H1 (cell line): ENCODE measurements at regions not wholly inside any gene's neighbourhood (a gene's known extent, or its start where the extent isn't known, plus 50 kb on each side); places are given as distances from the start of the nearest gene placed in this dataset.

Experiments used
- CTCF ChIA-PET: fragments of 300-600 bp; sonication (Branson Sonifier 250); formaldehyde crosslinking; loops from one replicate; lab custom pipeline; 2021; ENCODE audit not compliant: partially characterized antibody; lab: Charles Lee
- POLR2A ChIA-PET: fragments of 300-600 bp; sonication (Branson Sonifier 250); formaldehyde crosslinking; loops from one replicate; lab custom pipeline; 2021; ENCODE audit warnings: inconsistent platforms; ENCODE audit not compliant: partially characterized antibody; lab: Charles Lee
- DNase-seq, 2 experiments: peaks; one replicate each; pipeline versions ENCODE4 v3.0.0 to v3.0.0-alpha.2; 2010 to 2022; ENCODE audit warnings: low spot score in 2 of 2, low read depth in 1 of 2, mixed read lengths in 1 of 2
- FAIRE-seq: peaks from 2 replicates; lab custom pipeline; 2011; peaks lifted over from hg19 to GRCh38; lab: Jason Lieb, UNC
- H2AFZ ChIP-seq: 2 replicates; pipeline ENCODE4 v1.8.1; 2012; ENCODE audit warnings: low read length, inconsistent platforms
- H2AK5ac ChIP-seq: 2 replicates; pipeline ENCODE4 v1.6.1; 2013; ENCODE audit warnings: low read depth, low read length
- H2BK120ac ChIP-seq: replicated peaks from 2 replicates; pipeline ENCODE3; 2013; ENCODE audit warnings: low read depth, low read length, inconsistent platforms
- H2BK12ac ChIP-seq: 2 replicates; pipeline ENCODE4 v1.6.1; 2013; ENCODE audit warnings: low read depth, low read length
- H2BK15ac ChIP-seq: 2 replicates; pipeline ENCODE4 v1.6.1; 2013; ENCODE audit warnings: low read length
- H2BK20ac ChIP-seq: 2 replicates; pipeline ENCODE4 v1.6.1; 2013; ENCODE audit warnings: low read length
- H2BK5ac ChIP-seq: 2 replicates; pipeline ENCODE4 v1.6.1; 2013; ENCODE audit warnings: low read depth, low read length
- H3K14ac ChIP-seq: 2 replicates; pipeline ENCODE4 v1.6.1; 2013; ENCODE audit warnings: inconsistent platforms; ENCODE audit not compliant: insufficient read length
- H3K18ac ChIP-seq: 2 replicates; pipeline ENCODE4 v1.6.1; 2013; ENCODE audit warnings: low read length; ENCODE audit errors: extremely low read depth
- H3K23ac ChIP-seq: 2 replicates; pipeline ENCODE4 v1.6.1; 2013; ENCODE audit warnings: inconsistent platforms; ENCODE audit not compliant: insufficient read length
- H3K23me2 ChIP-seq: 2 replicates; pipeline ENCODE4 v1.6.1; 2013; ENCODE audit warnings: low read depth, low read length
- H3K27ac ChIP-seq: 2 replicates; pipeline ENCODE4 v1.6.1; 2011; ENCODE audit warnings: low read depth, low read length, inconsistent platforms
- H3K27me3 ChIP-seq, 4 experiments: replicated peaks in 1 of 4; 1 replicate in 1 of 4; 2 replicates in 3 of 4; pipeline versions ENCODE4 v1.6.1 to v1.8.1; 2011 to 2013; ENCODE audit warnings: low read length in 3 of 4, mild to moderate bottlenecking in 3 of 4, inconsistent platforms in 2 of 4, mixed read lengths in 2 of 4, moderate library complexity in 1 of 4; ENCODE audit not compliant: control insufficient read depth in 3 of 4, insufficient read depth in 3 of 4; ENCODE audit errors: extremely low read depth in 1 of 4
- H3K36me3 ChIP-seq, 4 experiments: 2 replicates each; pipeline versions ENCODE4 v1.6.1 to v1.8.1; 2011 to 2013; ENCODE audit warnings: mild to moderate bottlenecking in 4 of 4, low read length in 3 of 4, moderate library complexity in 2 of 4, control low read depth in 1 of 4, inconsistent platforms in 1 of 4; ENCODE audit not compliant: insufficient read depth in 4 of 4, control insufficient read depth in 2 of 4
- H3K4ac ChIP-seq: replicated peaks from 2 replicates; pipeline ENCODE3; 2013; ENCODE audit warnings: low read length, low read depth, mixed read lengths, inconsistent platforms; ENCODE audit not compliant: insufficient read length
- H3K4me1 ChIP-seq, 4 experiments: replicated peaks in 1 of 4; 1 replicate in 1 of 4; 2 replicates in 3 of 4; pipeline versions ENCODE4 v1.6.1 to v1.8.1; 2011 to 2013; ENCODE audit warnings: low read length in 3 of 4, inconsistent platforms in 2 of 4, mixed read lengths in 1 of 4; ENCODE audit not compliant: insufficient read depth in 4 of 4, control insufficient read depth in 3 of 4
- H3K4me2 ChIP-seq, 2 experiments: 2 replicates each; pipeline versions ENCODE4 v1.6.1 to v1.8.1; 2011 to 2013; ENCODE audit warnings: low read depth in 2 of 2, low read length in 2 of 2, control low read depth in 1 of 2, inconsistent platforms in 1 of 2, mild to moderate bottlenecking in 1 of 2; ENCODE audit not compliant: insufficient read depth in 1 of 2
- H3K4me3 ChIP-seq, 4 experiments: fragments of 200-600, 300-600 bp in 1 of 4; sonication (generic), shearing (Covaris generic), sonication (Bioruptor Twin) in 1 of 4; 2 replicates each; pipeline versions ENCODE4 v1.5.1 to v1.8.1; 2011 to 2016; ENCODE audit warnings: low read length in 4 of 4, low read depth in 3 of 4, control low read depth in 2 of 4, inconsistent platforms in 2 of 4, mild to moderate bottlenecking in 2 of 4, mixed read lengths in 1 of 4, moderate library complexity in 1 of 4; ENCODE audit not compliant: insufficient read depth in 2 of 4; ENCODE audit errors: extremely low read depth in 1 of 4
- H3K56ac ChIP-seq: replicated peaks from 2 replicates; pipeline ENCODE3; 2013; ENCODE audit warnings: low read depth, mild to moderate bottlenecking, mixed read lengths, low read length, inconsistent platforms; ENCODE audit not compliant: insufficient read length
- H3K79me1 ChIP-seq: 2 replicates; pipeline ENCODE4 v1.6.1; 2013; ENCODE audit warnings: low read depth, low read length, control low read depth
- H3K79me2 ChIP-seq, 2 experiments: 2 replicates each; pipeline versions ENCODE4 v1.6.1 to v1.8.1; 2012 to 2013; ENCODE audit warnings: low read length in 2 of 2, mild to moderate bottlenecking in 2 of 2, inconsistent platforms in 1 of 2; ENCODE audit not compliant: insufficient read depth in 2 of 2, control insufficient read depth in 1 of 2
- H3K9ac ChIP-seq, 4 experiments: replicated peaks in 1 of 4; 1 replicate in 1 of 4; 2 replicates in 3 of 4; pipeline versions ENCODE4 v1.6.1 to v1.8.1; 2011 to 2013; ENCODE audit warnings: low read depth in 3 of 4, low read length in 3 of 4, control low read depth in 2 of 4, mild to moderate bottlenecking in 2 of 4, moderate library complexity in 2 of 4, inconsistent platforms in 1 of 4; ENCODE audit errors: extremely low read depth in 1 of 4
- H3K9me3 ChIP-seq, 2 experiments: 2 replicates each; pipeline versions ENCODE4 v1.6.1 to v1.8.1; 2012 to 2013; ENCODE audit warnings: mild to moderate bottlenecking in 2 of 2, moderate library complexity in 2 of 2, control low read depth in 1 of 2, inconsistent platforms in 1 of 2, low read depth in 1 of 2, low read length in 1 of 2, mixed read lengths in 1 of 2; ENCODE audit not compliant: insufficient read depth in 2 of 2
- H4K20me1 ChIP-seq, 2 experiments: replicated peaks in 1 of 2; 2 replicates each; pipeline versions ENCODE3 to v1.8.1; 2011 to 2013; ENCODE audit warnings: inconsistent platforms in 2 of 2, low read length in 2 of 2, mild to moderate bottlenecking in 1 of 2; ENCODE audit not compliant: insufficient read depth in 2 of 2, control insufficient read depth in 1 of 2
- H4K5ac ChIP-seq: 2 replicates; pipeline ENCODE4 v1.6.1; 2013; ENCODE audit warnings: low read length, low read depth, mixed read lengths, inconsistent platforms; ENCODE audit not compliant: insufficient read length
- H4K8ac ChIP-seq: 2 replicates; pipeline ENCODE4 v1.8.0; 2013; ENCODE audit warnings: mild to moderate bottlenecking, moderate library complexity, low read length, inconsistent platforms; ENCODE audit not compliant: insufficient read depth; ENCODE audit errors: extremely low read depth
- H4K91ac ChIP-seq: replicated peaks from 2 replicates; pipeline ENCODE3; 2013; ENCODE audit warnings: low read length, mixed read lengths, inconsistent platforms; ENCODE audit not compliant: insufficient read length
- CEBPB ChIP-seq: IDR thresholded peaks from 2 replicates; pipeline ENCODE4 v1.6.1; 2012; ENCODE audit warnings: low read depth, low read length
- POU5F1 ChIP-seq: IDR thresholded peaks from 2 replicates; pipeline ENCODE4 v1.6.1; 2011; ENCODE audit warnings: low read depth, mild to moderate bottlenecking, low read length, moderate library complexity
- SRF ChIP-seq: IDR thresholded peaks from 2 replicates; pipeline ENCODE4 v1.6.1; 2011; ENCODE audit warnings: mild to moderate bottlenecking, low read depth, low read length, moderate library complexity
- TAF1 ChIP-seq: IDR thresholded peaks from 2 replicates; pipeline ENCODE4 v1.6.1; 2011; ENCODE audit warnings: mild to moderate bottlenecking, low read depth, low read length
- TBP ChIP-seq: IDR thresholded peaks from 2 replicates; pipeline ENCODE4 v1.6.1; 2011; ENCODE audit warnings: low read depth, low read length, improper control_type of control experiment
- WGBS, 2 experiments: shearing (Covaris generic) in 1 of 2; methylation state at CpG; one replicate each; pipeline versions ENCODE4 v1.1.6 to v1.1.7; 2013 to 2015; ENCODE audit warnings: low lambda C conversion rate in 2 of 2, mixed read lengths in 2 of 2, inconsistent platforms in 1 of 2, low coverage in 1 of 2, missing lambda C conversion rate in 1 of 2; ENCODE audit not compliant: insufficient replicate concordance in 2 of 2, insufficient coverage in 1 of 2, insufficient read length in 1 of 2; ENCODE audit errors: extremely low coverage in 1 of 2, missing lambda C conversion rate in 1 of 2; 5-methylcytosine and 5-hydroxymethylcytosine counted together

DNA sequence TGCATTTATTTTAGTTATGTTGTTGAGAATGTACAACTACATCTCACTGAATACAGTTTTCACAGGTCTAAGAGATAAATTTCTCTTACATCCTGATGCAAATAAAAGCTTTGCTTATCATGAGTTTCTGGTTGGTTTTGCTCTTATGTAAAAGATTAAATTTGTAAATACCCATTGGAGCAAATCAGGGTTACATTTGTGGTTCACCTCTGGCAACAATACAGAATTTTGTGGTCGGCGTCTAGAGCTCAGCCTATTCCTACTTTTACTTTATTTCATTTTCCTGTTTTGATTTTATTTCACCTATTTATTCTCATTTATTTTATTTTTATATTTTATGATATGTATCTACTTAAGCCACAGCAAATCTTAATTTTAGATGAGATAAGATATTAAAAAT lies 271.9 kb upstream of the MARCKS start:
- no peak overlapping the region for H3K4me3 ChIP-seq
- no peaks in the 10 kb centered on the region; the same call in 1 of the 2 replicates for H3K23me2 ChIP-seq
- H3K27me3 ChIP-seq = no peaks in the 10 kb centered on the region
- H3K4ac ChIP-seq = no peak overlapping the region
- no peak overlapping the region for H3K9ac ChIP-seq
- H3K9me3 ChIP-seq = no peaks in the 10 kb centered on the region
- H2BK15ac ChIP-seq = no peak overlapping the region
- no peak overlapping the region for H3K23ac ChIP-seq
- WGBS, 2 experiments = 98% methylated on average over 2 of the region's 2 CpGs; no CpG with 5 or more reads in 1 of the 2 experiments
- H3K14ac ChIP-seq = no peak overlapping the region
- no peak for TF ChIP-seq TAF1
- no peak for TF ChIP-seq TBP
- no peak for TF ChIP-seq POU5F1
- no peak for TF ChIP-seq CEBPB
- TF ChIP-seq SRF = no peak
- no peak overlapping the region for H3K56ac ChIP-seq
- H2AFZ ChIP-seq = no peak overlapping the region
- H3K79me1 ChIP-seq = no peaks in the 10 kb centered on the region
- H4K5ac ChIP-seq = no peak overlapping the region
- CTCF ChIA-PET = interaction anchor here (1.0 to 1.1 kb wide), 2 partner anchors 15 to 274 kb away, joined by 4 read pairs; no protein-coding TSS in a partner anchor
- no peaks in the 10 kb centered on the region for H3K36me3 ChIP-seq
- H3K4me2 ChIP-seq = no peak overlapping the region
- no peaks in the 10 kb centered on the region for H4K20me1 ChIP-seq
- H4K8ac ChIP-seq = no peak overlapping the region
- no peak overlapping the region for H2BK12ac ChIP-seq
- POLR2A ChIA-PET = no interaction called here
- DNase-seq (no peak), FAIRE-seq (no peak)
- H3K27ac ChIP-seq = no peak overlapping the region
- peaks cover 3 to 17% (median 9%) of the 10 kb centered on the region in 4 experiments; a peak in 5 of 7 replicates for H3K4me1 ChIP-seq
- H2BK5ac ChIP-seq = no peak overlapping the region
- H2AK5ac ChIP-seq = no peak overlapping the region
- no peak overlapping the region for H2BK120ac ChIP-seq
- no peak overlapping the region for H2BK20ac ChIP-seq
- no peak overlapping the region; the same call in 1 of the 2 replicates for H3K18ac ChIP-seq
- no peaks in the 10 kb centered on the region for H3K79me2 ChIP-seq
- no peak overlapping the region for H4K91ac ChIP-seq
